ENCODE measurements at regions not wholly inside any gene's neighbourhood (a gene's known extent, or its start where the extent isn't known, plus 50 kb on each side); places are given as distances from the start of the nearest gene placed in this dataset.
A peak's percentile ranks its signal among the peaks of the same experiment; 100 is the strongest.
"Not testable (repeated sequence)": the region's sequence is repeated elsewhere in the genome, so short reads cannot be mapped to it uniquely, and the experiment has no call there.

DNA sequence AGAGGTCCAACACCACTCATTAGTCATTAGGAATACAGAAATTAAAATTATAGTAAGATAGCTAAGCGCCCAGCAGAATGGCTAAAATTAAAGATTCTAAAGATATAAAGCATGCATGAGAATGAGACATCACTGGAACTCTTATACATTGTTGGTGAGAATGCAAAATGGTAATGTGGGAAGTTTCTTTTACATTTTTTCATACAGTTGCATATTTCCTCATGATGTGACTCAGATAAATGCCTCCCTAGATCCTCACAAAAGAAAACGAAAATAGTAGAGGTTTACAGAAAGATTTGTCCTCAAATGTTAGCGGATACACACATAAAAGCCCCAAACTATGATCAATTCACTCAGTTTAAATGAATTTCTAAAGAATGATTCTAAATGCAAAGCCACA lies 633.7 kb upstream of the GJE1 start:
- DNase-seq (ENCODE audit: low read depth), result peak; percentile 66

DNA sequence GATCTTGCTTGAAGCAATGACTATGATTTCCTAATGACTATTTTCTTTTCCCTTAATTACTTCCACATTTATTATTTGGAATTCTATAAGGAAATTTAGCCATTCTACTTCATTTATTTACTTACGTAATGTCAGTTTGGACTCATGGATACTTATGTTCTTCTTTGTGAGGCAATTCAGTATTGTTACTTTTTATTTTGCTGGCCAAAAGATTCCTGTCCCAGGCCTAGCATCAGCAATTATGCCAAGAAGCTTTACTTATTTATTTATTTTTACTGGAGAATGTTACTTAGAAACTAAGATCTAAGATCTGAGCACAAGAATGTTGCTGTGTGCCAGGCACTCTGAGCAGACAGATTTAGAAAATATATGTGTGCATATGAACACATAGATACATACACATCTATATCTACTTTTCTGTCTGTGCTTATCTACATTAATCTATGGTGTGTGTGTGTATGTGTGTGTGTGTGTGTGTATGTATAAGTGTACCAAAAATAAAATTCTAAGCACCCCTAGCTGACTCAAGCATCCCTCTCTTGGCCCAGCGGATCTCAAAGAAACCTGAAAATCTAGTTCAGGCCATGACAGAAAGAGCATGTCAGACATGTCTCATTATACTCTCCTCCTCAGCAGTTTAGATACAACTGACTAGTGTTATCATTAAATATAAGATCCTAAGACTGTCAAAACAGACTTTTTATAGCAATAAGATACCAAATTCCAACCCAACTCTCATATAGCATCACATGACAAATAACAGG lies 640.0 kb upstream of the GJE1 start:
- no peak for DNase-seq (ENCODE audit: low read depth)

DNA sequence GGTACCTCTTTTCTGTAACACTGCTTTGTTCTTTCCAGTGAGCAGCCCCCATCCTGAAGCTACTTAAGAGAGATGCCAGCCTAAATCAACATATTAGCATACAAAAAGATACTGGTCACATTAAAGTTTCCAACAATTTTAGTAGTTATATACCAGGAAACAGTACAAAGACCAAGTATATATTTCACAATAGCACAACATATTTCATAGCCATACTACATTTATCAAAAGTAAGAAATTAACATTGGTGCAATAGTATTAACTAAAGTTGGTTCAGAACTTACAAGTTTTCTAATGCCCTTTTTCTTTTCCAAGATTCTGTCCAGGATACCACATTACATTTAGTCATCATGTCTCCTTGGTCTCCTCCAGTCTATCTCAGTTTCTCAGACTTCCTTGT lies 641.0 kb upstream of the GJE1 start:
- no peak for DNase-seq (ENCODE audit: low read depth)

DNA sequence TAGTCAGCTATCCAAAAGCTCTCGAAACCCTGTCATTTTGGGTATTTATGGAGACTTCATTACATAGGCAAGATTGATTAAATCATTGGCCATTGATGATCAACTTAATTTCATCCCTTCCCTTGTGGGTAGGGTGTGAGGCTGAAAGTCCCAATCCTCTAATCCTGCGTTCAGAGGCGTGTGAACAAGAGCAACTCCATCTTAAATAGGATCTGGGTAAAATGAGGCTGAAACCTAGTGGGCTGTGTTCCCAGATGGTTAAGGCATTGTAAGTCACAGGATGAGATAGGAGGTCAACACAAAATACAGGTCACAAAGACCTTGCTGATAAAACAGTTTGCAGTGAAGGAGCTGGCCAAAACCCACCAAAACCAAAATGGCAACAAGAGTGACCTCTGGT lies 641.7 kb upstream of the GJE1 start:
- no peak for DNase-seq (ENCODE audit: low read depth)

DNA sequence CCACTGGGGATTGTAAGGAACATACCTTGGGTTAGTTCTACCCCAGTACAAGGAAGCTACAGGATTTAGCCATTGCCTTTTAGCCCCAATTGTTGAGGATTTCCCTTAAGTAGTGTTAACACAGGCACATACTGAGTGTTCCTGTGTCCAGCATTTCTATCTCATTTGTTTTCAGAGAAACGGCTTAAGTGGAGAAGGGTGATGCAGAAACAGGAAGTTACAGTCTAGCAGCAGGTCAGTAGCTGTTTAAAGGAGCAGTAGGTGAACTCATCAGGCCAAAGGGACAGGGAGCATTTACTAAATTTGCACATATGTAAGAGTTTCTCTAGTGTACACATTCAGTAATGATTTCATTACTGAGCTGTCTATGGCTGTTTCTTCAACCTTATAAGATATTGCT lies 644.2 kb upstream of the GJE1 start:
- DNase-seq (ENCODE audit: low read depth), result peak; percentile 74

DNA sequence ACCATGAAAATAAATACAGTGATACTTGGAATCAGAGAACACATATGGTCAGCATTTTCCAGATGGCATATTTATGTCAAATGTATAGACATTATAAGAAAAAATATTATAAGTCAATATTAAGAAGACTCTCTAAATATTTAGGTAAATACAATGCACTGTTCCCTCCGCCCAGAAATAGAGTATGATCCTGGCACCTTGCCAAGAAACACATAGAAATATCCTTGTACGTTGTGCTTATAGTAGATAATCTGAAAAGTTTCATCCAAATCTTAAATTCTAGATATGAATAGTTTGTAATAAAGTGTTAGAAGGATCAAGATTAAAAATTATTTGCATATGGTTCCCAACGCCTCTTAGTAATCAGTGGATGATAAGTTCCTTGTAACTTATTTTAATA lies 645.8 kb upstream of the GJE1 start:
- DNase-seq (ENCODE audit: low read depth), result no peak

DNA sequence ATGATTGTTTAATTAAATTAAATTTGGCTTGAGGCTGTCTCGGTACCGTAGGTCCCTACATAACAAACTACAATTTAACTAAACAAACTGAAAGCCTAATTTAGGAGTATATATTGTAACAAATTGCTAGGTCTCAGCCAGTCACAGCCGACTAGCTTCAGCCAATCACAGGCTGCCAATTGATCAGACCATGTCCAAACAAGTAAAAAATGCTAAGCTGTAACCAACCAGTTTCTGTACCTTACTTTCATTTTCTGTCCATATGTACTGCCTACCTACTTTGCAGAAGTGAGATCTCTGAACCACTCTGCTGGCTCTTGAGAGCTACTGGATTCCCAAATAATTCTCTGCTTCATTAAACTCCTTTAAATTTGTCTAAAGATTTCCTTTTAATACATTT lies 648.0 kb upstream of the GJE1 start:
- DNase-seq (ENCODE audit: low read depth), result peak; percentile 24

DNA sequence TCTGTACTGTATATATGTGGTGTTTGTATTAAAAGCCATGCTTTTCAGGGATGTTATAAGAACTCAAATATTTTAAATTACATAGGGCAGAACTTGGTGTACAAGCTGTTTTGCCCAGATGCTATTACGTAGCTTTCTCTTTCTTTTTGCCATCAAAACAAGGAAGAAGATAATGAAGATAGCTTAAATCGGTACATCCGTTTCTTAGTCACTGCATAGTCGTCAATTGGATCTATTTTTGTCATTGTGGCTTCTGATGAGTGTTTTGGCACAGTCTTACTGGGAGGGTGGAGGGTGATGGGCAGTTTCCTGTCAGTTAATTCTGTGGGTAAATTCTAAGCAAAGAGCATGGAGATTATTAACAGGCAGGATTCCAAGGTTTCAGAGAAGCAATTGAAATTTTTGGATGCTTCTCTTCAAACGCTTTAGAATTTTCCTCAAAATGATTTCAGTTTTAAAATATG lies 649.1 kb upstream of the GJE1 start:
- peak; percentile 98 for DNase-seq (ENCODE audit: low read depth)

DNA sequence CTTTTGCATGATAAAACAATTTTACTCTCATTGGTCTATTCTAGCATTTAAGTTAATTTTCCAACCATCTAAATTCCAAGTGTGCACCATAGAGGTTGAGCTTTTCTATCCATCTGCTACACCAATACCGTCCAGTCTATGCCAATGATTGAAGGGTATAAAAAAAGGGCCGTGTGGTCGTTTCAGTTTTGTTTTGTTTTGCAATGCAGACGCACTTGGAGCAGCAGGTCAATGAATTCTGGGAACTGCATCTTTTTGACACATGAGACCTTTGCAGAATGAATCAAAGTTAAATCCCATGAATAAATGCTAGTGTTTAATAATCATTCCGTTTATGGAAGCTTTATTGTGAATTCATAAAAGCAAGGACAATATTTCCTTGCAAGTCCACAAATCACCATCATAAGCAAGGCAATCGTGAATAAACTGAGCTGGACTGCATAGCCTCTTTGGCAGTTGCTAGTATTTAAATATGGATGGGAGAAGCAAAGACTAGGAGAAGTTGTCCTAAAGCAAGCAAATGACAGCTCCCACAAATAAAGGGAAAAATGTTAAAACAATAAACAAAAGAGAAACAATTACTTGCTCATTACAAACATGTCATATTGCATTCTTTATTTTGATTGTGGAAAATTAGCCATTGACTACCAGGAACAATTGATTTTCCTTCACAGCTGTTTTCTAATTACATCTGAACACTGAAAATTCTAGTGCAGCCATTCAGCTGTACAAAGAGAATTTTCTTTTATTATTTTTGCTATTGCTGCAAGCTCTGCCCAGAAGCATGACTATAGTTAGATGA lies 649.7 kb upstream of the GJE1 start:
- peak; percentile 34 for DNase-seq (ENCODE audit: low read depth)

DNA sequence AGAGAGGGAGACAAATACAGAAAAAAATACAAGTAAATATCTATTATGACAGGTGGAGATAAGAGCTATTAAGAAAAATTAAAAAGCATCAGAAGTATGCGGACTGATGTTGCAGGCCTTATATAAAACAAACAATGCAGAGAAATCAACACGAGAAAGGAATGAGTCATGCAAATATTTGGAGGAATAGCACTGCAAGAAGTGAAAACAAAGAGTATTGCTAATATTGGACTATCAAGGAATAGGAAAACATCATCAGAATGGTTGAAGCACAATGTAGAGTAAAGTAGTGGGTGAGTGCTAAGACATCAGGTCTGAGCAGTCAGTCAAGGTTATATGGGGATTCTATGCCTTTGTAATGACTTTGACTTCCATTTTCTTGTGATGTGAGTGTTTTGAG lies 657.5 kb upstream of the GJE1 start:
- DNase-seq (ENCODE audit: low read depth), result peak; percentile 51

DNA sequence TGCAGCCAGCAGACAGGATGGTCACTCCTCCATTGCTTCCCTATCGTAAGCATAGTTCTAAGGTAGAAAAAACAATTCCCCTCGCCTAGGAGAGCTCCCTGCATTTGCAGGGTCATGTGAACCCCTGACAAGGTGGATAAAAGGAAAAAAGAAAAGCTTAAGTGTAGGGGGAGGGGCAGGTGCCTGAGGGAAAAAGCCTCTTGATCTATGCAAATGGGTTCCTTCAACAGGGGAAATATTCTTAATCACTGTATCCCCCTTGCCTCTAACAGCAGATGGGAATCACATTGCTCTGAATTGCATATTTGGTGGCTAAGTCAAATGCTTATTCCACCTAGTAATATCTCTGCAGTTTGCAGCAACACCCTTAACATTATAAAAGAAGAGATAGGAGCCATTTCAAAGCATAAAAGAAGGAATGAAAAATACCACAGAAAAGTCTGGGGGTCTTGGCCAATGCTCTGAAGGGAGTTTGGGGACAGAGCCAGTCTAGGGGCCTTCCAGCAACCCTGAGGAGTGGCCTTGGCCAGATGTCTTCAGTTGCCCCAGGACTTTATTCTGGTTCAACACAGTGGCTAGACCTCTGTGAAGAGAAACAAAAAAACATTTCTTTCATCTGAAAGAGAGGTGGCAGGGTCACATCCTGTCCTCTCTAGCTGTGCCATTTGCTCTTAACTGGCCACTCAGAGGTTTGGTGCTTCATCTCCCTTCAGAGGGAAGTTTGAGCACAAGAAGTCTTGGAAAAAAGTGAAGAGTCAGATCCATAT lies 660.4 kb upstream of the GJE1 start:
- DNase-seq (ENCODE audit: low read depth), result no peak

DNA sequence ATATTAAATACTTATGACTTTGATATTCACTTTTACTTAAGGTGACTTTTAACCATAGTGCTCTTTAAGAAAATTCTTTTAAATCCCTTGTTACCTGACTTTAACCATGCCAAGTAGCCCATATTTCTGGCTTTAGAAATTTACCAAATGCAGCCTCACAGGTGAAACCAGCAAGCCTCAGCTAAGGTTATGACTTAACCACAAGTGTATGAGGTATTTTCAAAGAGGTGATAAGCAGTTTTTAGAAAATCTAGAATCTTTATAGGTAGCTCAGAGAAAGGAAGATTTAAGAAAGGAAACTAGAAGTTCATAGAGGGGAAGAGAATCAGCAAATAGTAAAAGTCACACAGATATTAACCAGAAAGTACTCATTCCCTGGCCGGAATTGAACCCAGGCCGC lies 661.9 kb upstream of the GJE1 start:
- DNase-seq (ENCODE audit: low read depth), result no peak

DNA sequence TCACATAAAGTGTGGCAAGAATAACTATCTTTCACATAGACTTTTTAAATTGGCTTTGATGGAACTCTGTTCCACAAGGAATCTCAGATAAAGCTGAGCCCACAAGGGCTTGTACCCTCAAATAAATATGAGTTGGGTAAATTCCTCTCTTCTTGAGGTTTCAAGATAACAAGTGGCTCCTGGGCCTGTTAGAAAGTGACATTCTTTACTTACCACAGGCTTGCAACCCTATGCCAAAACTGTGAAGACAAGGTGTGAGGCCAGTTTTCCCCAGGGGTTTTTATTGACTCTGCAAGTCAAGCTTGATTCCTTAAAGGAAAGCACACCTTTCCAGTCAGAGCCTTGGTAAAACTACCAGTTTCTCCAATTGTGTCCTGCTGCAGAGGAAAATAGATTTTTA lies 664.8 kb upstream of the GJE1 start:
- DNase-seq (ENCODE audit: low read depth), result peak; percentile 63

DNA sequence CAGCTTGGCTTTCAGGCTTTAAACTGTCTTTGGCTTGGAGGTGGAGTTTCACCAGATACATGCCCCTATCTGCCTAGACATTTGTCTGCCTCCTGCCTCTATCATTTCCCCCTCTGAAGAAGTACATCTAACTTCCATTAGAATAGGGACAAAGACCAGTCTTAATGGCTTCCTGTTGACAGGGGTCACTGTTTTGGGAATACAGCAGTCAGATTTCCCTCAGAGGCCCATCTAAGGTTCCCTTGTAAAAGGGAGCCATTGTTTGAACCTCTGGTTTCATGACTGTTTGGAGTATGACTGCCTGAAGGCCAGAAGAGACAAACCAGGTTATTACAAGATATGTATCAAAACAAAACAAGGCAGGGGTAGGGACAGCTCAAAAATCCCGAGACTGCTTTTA lies 665.7 kb upstream of the GJE1 start:
- DNase-seq (ENCODE audit: low read depth), result no peak

DNA sequence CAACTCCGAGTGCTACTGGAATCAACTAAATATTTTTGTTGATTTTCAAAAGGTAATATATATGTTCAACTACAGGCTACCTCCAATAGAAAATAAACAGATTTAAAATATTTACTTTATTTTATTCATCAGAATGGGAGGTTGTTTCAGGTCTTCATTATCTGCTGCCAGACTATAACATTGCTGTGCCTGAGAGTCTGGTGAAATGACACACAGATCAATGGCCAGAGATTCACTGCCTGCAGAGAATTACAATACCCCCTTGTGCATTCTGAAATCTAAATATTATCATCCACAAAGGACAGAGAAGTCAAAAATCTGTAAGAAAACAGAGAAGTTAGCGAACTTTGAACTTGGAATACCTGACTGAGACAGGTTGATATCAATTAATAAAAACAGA lies 667.8 kb upstream of the GJE1 start:
- DNase-seq (ENCODE audit: low read depth), result no peak

DNA sequence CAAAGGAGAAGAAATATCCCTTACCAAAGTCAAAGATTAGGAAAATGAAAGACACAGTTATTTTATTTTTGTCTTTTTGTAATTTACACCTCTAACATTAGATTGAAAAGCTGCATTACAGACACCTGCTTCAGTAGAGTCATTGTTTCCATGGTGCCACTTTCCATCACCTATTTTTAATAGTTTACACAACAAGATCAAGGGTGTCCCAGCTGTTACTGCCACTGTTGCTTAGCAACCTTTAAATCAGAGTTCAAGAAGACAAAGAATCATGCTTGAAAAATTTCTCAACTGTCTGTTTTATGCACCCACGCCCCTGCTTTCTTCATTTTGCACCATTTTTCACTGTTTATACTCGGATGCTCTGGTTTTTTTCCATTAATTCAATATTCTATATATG lies 668.2 kb upstream of the GJE1 start:
- DNase-seq (ENCODE audit: low read depth), result peak; percentile 75

DNA sequence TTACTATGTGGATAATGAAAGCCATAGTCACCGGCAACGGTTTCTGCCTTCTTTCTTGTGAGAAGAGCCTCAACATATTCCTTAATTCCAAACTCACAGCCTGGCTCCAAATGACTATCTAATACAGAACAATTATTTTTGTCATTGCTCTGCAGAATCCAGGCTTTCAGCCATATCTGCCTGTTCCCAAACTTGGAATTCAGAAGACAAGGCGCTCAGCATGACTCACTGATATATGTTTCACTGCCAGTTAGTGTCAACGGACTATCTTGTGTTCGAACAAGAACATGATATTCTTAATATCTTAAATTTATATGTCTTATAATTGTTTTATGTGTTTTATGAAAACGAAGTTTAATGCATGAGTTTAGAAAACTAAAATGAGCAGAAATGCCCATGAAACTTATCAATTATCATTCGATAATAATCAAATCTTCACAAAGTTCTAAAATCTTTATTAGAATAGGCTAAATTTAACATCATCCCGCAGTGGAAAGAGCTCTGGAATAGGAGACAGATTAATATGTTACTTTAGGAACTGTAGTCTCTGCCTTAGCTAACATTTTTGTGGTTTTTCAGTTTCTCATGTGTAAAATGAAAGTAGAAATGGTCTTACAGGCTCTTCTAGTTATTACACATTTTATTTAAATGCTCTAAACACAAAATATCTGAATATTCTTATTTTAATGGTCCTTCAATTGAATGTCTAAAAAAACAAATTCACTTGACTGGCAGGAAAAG lies 669.3 kb upstream of the GJE1 start:
- DNase-seq (ENCODE audit: low read depth), result peak; percentile 61

DNA sequence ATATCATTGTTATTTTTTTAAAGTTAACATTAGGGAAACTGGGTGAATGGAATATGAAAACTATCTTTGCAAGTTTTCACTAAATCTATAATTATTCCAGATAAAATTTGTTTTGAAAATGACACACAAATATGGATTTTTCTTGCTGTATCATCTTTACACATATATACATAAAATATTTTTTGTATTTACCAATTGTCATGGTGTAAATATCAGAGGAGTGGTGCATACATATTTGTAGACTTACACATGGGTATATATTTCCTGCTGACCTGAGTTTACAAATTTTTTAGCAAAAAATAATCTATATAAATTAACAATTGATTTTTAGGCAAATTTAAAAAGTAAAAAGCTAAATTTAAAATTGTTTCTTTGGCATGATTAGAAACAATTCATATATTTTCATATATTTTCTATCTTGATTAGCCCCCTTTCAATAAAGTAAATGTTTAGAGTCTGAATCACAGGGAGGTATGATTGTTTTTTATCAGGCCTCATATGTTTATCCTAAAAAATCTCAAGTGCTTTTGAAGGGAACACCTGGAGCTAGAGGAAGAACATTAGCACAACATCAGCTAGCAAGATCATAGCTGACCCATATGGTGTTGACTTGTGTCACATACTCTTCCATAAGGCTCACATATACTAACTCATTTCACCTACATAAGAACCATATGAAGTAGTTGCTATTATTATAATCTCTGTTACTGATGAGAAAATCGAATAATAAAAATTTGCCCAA lies 671.8 kb upstream of the GJE1 start:
- no peak for DNase-seq (ENCODE audit: low read depth)

DNA sequence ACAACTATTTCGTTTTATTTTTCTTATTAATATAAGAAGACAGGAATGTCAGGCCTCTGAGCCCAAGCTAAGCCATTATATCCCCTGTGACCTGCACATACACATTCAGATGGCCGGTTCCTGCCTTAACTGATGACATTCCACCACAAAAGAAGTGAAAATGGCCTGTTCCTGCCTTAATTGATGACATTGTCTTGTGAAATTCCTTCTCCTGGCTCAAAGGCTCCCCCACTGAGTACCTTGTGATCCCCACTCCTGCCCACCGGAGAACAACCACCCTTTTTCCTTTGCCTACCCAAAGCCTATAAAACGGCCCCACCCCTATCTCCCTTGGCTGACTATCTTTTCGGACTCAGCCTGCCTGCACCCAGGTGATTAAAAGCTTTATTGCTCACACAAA lies 672.5 kb upstream of the GJE1 start:
- not testable (repeated sequence) for DNase-seq (ENCODE audit: low read depth)

DNA sequence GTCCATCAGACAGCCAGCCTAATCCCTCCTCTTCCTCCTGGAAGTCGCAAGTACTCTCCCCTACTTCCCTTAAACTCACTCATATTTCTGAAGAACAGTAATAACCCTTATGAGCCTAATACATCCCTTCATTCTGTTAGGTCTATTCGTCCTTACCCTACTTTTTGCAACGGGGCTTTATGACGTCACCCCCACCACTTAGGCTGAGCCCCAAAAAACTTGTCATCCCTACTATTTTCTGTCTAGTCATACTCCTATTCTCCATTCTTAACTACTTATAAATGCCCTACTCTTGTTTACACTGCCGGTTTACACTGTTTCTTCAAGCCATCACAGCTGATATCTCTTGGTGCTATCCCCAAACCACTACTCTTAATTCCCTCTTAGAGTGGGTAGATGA lies 674.7 kb upstream of the GJE1 start:
- DNase-seq (ENCODE audit: low read depth), result not testable (repeated sequence)

DNA sequence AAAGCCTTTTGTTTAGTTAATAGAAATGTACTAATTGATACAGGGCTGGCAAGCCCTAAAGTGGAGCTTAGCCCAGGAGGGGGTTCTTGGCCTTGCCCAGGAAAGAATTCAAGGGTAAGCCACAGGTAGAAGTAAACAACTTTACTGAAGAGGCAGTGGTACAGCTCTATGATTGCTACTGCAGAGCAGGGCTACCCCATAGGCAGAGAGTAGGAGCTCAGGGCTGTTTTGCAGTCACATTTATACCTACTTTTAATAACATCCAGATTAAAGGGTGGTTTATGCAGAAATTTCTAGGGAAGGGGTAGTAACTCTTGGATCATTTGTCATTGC lies 680.4 kb upstream of the GJE1 start:
- DNase-seq (ENCODE audit: low read depth), result no peak
